Thyroid gland (tissue), 4 donors: ENCODE measurements at regions not wholly inside any gene's neighbourhood (a gene's known extent, or its start where the extent isn't known, plus 50 kb on each side); places are given as distances from the start of the nearest gene placed in this dataset.

Experiments
- DNase-seq, 2 donors: peaks; one replicate each; pipeline ENCODE4 v3.0.0-alpha.2; 2019
- H3K27ac ChIP-seq, 3 donors: fragments of 200-600 bp; sonication (generic); 1 replicate in 2 of 3; 2 replicates in 1 of 3; pipeline ENCODE4 v1.5.1; 2016 to 2019; ENCODE audit warnings: mild to moderate bottlenecking in 1 of 3, moderate library complexity in 1 of 3
- H3K27me3 ChIP-seq: fragments of 200-600 bp; sonication (generic); one replicate; pipeline ENCODE4 v1.5.1; 2019
- H3K36me3 ChIP-seq, 2 donors: fragments of 200-600 bp; sonication (generic); one replicate each; pipeline ENCODE4 v1.5.1; 2016 to 2019
- H3K4me1 ChIP-seq, 2 donors: fragments of 200-600 bp; sonication (generic); one replicate each; pipeline ENCODE4 v1.5.1; 2017 to 2019
- H3K4me3 ChIP-seq, 3 donors: fragments of 200-600 bp; sonication (generic); replicated peaks in 1 of 3; 1 replicate in 2 of 3; 2 replicates in 1 of 3; pipeline ENCODE4 v1.5.1; 2016; ENCODE audit warnings: mild to moderate bottlenecking in 1 of 3
- H3K9me3 ChIP-seq: fragments of 200-600 bp; sonication (generic); one replicate; pipeline ENCODE4 v1.5.1; 2017
- POLR2A ChIP-seq, 2 donors: fragments of 450-650 bp; IDR thresholded peaks; one replicate each; pipeline ENCODE4 v1.6.1; 2017; ENCODE audit warnings: antibody characterized with exemption in 2 of 2, mild to moderate bottlenecking in 2 of 2, moderate library complexity in 1 of 2
- WGBS, 2 donors: methylation state at CpG; one replicate each; pipeline ENCODE4 v1.1.5; 2017; 5-methylcytosine and 5-hydroxymethylcytosine counted together
- intact Hi-C: fragments of 100-400 bp; cut with DNase I; formaldehyde crosslinking; loops from one replicate; pipeline ENCODE4 v1.15.1; 2023
- TF ChIP-seq, protein P1 (sequence below), 6 experiments: fragments of 200-600 bp in 3 of 6; fragments of 450-650 bp in 3 of 6; sonication (generic) in 3 of 6; IDR thresholded peaks; one replicate each; pipeline ENCODE4 v1.5.1; 2016 to 2019; ENCODE audit warnings: antibody characterized with exemption in 6 of 6, mild to moderate bottlenecking in 2 of 6, inconsistent platforms in 1 of 6, moderate library complexity in 1 of 6

DNA sequence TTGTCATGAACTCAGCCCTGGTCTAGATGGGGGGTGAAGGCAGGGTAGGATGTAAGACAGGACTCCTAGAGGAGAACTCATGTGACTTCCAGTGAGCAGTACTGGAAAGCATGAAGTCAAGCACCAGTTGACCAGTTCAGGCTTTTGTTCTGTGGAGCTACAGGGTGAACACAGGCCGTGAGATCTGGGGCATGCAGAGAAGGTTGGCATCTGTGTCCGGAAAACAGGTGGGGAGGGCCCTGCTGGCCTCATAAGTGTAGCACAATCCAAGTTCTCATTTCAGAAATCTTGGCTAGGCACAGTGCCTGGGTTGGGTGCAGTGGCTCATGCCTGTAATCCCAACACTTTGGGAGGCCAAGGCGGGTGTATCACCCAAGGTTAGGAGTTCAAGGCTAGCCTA lies 50.9 kb upstream of the SPATS2L start:
- WGBS, 2 donors, result 87 to 98% methylated on average over 3 of the region's 3 CpGs
- Histone ChIP-seq H3K4me3 (no peak overlapping the region), H3K36me3 (no peaks in the 10 kb centered on the region), H3K27ac (no peak overlapping the region), H3K27me3 (no peaks in the 10 kb centered on the region), H3K9me3 (no peaks in the 10 kb centered on the region), H3K4me1 (peaks cover 21 to 36% of the 10 kb centered on the region in 2 donors)
- DNase-seq, result no peak
- TF ChIP-seq POLR2A (IDR thresholded peaks at IDR 0.05), result no peak
- TF ChIP-seq, protein P1, sequence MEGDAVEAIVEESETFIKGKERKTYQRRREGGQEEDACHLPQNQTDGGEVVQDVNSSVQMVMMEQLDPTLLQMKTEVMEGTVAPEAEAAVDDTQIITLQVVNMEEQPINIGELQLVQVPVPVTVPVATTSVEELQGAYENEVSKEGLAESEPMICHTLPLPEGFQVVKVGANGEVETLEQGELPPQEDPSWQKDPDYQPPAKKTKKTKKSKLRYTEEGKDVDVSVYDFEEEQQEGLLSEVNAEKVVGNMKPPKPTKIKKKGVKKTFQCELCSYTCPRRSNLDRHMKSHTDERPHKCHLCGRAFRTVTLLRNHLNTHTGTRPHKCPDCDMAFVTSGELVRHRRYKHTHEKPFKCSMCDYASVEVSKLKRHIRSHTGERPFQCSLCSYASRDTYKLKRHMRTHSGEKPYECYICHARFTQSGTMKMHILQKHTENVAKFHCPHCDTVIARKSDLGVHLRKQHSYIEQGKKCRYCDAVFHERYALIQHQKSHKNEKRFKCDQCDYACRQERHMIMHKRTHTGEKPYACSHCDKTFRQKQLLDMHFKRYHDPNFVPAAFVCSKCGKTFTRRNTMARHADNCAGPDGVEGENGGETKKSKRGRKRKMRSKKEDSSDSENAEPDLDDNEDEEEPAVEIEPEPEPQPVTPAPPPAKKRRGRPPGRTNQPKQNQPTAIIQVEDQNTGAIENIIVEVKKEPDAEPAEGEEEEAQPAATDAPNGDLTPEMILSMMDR (IDR thresholded peaks at IDR 0.05), result no peak
- intact Hi-C loops, result no loop called here
